ENCODE measurements at regions not wholly inside any gene's neighbourhood (a gene's known extent, or its start where the extent isn't known, plus 50 kb on each side); places are given as distances from the start of the nearest gene placed in this dataset.

- peak; percentile 40 for DNase-seq
These were observed 67.7 kb upstream of the GCM1 start for GRCh38 chr6:53216301-53216700.

GRCh38 chr6:53214172-53214571, 65.5 kb upstream of the GCM1 start:
- DNase-seq = peak; percentile 12

- no peak for DNase-seq
These were observed 62.2 kb upstream of the GCM1 start for GRCh38 chr6:53210811-53211210.

- DNase-seq = no peak
These were observed 61.0 kb upstream of the GCM1 start for GRCh38 chr6:53209681-53210080.

- no peak for DNase-seq
These were observed 57.1 kb upstream of the GCM1 start for GRCh38 chr6:53205778-53206177.

GRCh38 chr6:53203483-53203882, 54.8 kb upstream of the GCM1 start:
- DNase-seq = no peak

- DNase-seq = no peak
These were observed 53.4 kb upstream of the GCM1 start for GRCh38 chr6:53202052-53202451.

- DNase-seq = no peak
These were observed 52.6 kb upstream of the GCM1 start for GRCh38 chr6:53201270-53201669.

- DNase-seq = no peak
These were observed 51.1 kb upstream of the GCM1 start for GRCh38 chr6:53199765-53200164.

GRCh38 chr6:53199156-53199555, 50.5 kb upstream of the GCM1 start:
- DNase-seq = no peak
